Transverse colon (tissue), 4 donors: ENCODE measurements at regions not wholly inside any gene's neighbourhood (a gene's known extent, or its start where the extent isn't known, plus 50 kb on each side); places are given as distances from the start of the nearest gene placed in this dataset.

Source experiments
- CTCF ChIP-seq, 5 experiments: fragments of 200-600 bp in 3 of 5; fragments of 450-650 bp in 2 of 5; sonication (generic) in 3 of 5; IDR thresholded peaks; 1 replicate in 2 of 5; 2 replicates in 3 of 5; pipeline ENCODE4 v1.5.1; 2016 to 2017; ENCODE audit warnings: antibody characterized with exemption in 5 of 5, inconsistent platforms in 3 of 5, mild to moderate bottlenecking in 2 of 5, moderate library complexity in 1 of 5
- EP300 ChIP-seq: sonication (generic); formaldehyde crosslinking; IDR thresholded peaks from one replicate; pipeline ENCODE4 v1.6.1; 2017; ENCODE audit warnings: antibody characterized with exemption, low read depth
- POLR2A ChIP-seq: fragments of 450-650 bp; IDR thresholded peaks from one replicate; pipeline ENCODE4 v1.6.1; 2016; ENCODE audit warnings: antibody characterized with exemption, mild to moderate bottlenecking, moderate library complexity
- POLR2AphosphoS5 ChIP-seq, 3 donors: sonication (generic); formaldehyde crosslinking; IDR thresholded peaks; one replicate each; pipeline ENCODE4 v1.6.1; 2016; ENCODE audit warnings: antibody characterized with exemption in 3 of 3

DNA sequence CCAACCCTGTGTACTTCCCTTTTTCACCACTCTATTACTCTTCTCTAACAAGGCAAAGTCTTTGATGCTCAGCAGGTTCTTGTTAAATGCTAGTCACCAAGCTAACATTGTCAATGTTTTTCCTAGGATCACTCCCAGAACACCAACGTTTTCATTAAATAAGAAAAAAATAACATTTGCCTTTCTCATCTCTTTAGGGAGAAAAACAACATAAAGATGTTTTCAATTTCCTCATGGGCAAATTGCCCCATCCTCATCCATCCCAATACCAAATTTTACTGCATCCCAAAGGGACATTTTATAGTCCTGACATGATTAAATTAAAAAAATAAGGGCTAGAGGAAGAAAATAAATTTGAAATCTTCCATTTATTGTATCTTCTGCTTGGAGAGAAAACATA, 106.5 kb downstream of the SUCNR1 start:
- no peak for TF ChIP-seq EP300
- no peak for TF ChIP-seq CTCF (IDR thresholded peaks at IDR 0.05)
- no peak for TF ChIP-seq POLR2A
- TF ChIP-seq POLR2AphosphoS5 (IDR thresholded peaks at IDR 0.05), result no peak
